ENCODE measurements at regions not wholly inside any gene's neighbourhood (a gene's known extent, or its start where the extent isn't known, plus 50 kb on each side); places are given as distances from the start of the nearest gene placed in this dataset.

DNA sequence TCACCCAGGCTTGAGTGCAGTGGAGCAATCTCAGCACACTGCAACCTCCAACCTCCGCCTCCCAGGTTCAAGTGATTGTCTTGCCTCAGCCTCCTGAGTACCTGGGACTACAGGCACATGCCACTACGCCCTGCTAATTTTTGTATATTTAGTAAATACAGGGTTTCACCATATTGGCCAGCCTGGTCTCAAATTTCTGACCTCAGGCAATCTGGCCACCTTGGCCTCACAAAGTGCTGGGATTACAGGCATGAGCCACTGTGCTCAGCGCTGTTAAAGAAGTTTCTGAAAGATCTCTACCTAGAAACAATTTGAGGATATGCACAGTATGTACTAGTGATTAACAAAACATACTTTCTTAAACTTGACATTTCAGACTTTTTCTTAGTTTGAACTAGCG lies 182.6 kb upstream of the ESRRG start:
- no peak for TF ChIP-seq CHD1 (IDR thresholded peaks at IDR 0.05; ENCODE audit: low read depth, low read length)
- TF ChIP-seq CEBPB (IDR thresholded peaks at IDR 0.05; ENCODE audit: low read depth, low read length), result no peak
- no peak for TF ChIP-seq POLR2A (IDR thresholded peaks at IDR 0.05; ENCODE audit: low read depth, low read length)
- no peak for TF ChIP-seq SMC3 (IDR thresholded peaks at IDR 0.05; ENCODE audit: low read depth, low read length)
- no peak for TF ChIP-seq RAD21 (IDR thresholded peaks at IDR 0.05; ENCODE audit: low read length)
- no peak for TF ChIP-seq MAFK (IDR thresholded peaks at IDR 0.05; ENCODE audit: low read depth, low read length)
- no peak for TF ChIP-seq USF2 (IDR thresholded peaks at IDR 0.05; ENCODE audit: low read depth, low read length)
- no peak overlapping the region for H4K91ac ChIP-seq (ENCODE audit: insufficient read depth, low read depth, low read length)
- no peak overlapping the region for H2BK15ac ChIP-seq (ENCODE audit: low read depth, low read length)
- H3K23ac ChIP-seq (ENCODE audit: low read depth, low read length), result no peak overlapping the region
- DNase-seq, result no peak
- peaks cover 11% of the 10 kb centered on the region for H3K9me1 ChIP-seq (ENCODE audit: insufficient read depth, low read length)
- dilution Hi-C loops (cut with HindIII; ENCODE audit: low sequenced_read_pairs, unreplicated experiment), result no loop called here
- no peak overlapping the region for H3K18ac ChIP-seq (ENCODE audit: low read depth, low read length)
- H3K4me1 ChIP-seq (ENCODE audit: control insufficient read depth, insufficient read depth, low read length), result peaks cover 11% of the 10 kb centered on the region
- no CpG with 5 or more reads among the region's 4 CpGs for WGBS, 2 experiments (ENCODE audit: extremely low coverage in 2 of 2, insufficient read length in 1 of 2)
- H2AFZ ChIP-seq (replicated peaks; ENCODE audit: low read length, poor library complexity), result no peak overlapping the region
- H4K5ac ChIP-seq (ENCODE audit: low read depth, low read length), result no peak overlapping the region
- H3K14ac ChIP-seq (replicated peaks; ENCODE audit: low read depth, low read length), result no peak overlapping the region
- H2BK5ac ChIP-seq (ENCODE audit: low read depth, low read length, poor library complexity, severe bottlenecking), result no peak overlapping the region
- no peak overlapping the region for H3K4me3 ChIP-seq (ENCODE audit: insufficient read depth, low read depth, low read length)
- H3K56ac ChIP-seq (ENCODE audit: extremely low read depth, insufficient read depth, low read length), result no peak overlapping the region
- H3K27me3 ChIP-seq (ENCODE audit: control insufficient read depth, insufficient read depth, low read length), result no peaks in the 10 kb centered on the region
- no peak overlapping the region for H2BK120ac ChIP-seq (ENCODE audit: low read depth, low read length)
- no peaks in the 10 kb centered on the region for H3K9me3 ChIP-seq (ENCODE audit: control insufficient read depth, insufficient read depth, low read length)
- H3K36me3 ChIP-seq (ENCODE audit: control insufficient read depth, insufficient read depth, low read length), result no peaks in the 10 kb centered on the region
- H3K4ac ChIP-seq (ENCODE audit: low read depth, low read length), result no peak overlapping the region
- no peak overlapping the region for H2BK20ac ChIP-seq (ENCODE audit: low read depth, low read length)
- no peak overlapping the region for H3K9ac ChIP-seq (ENCODE audit: low read depth, low read length)
- CTCF ChIA-PET, result no interaction called here
- no peak for ATAC-seq (ENCODE audit: low read depth)
- no peak overlapping the region for H2AK5ac ChIP-seq (ENCODE audit: low read depth, low read length)
- H4K8ac ChIP-seq (ENCODE audit: low read depth in 2 of 2, low read length in 2 of 2), result no peak overlapping the region
- BruUV-seq (replicated peaks), result no TSS peak
- H4K20me1 ChIP-seq (ENCODE audit: insufficient read depth, low read length), result no peaks in the 10 kb centered on the region
- H2AK9ac ChIP-seq (replicated peaks; ENCODE audit: low read depth, low read length, poor library complexity), result no peak overlapping the region
- POLR2A ChIA-PET (ENCODE audit: unreplicated experiment), result no interaction called here
- no peak overlapping the region for H3K4me2 ChIP-seq (ENCODE audit: low read depth, low read length)
- in situ Hi-C loops (cut with MboI; ENCODE audit: low sequenced_read_pairs), result no loop called here
- no peaks in the 10 kb centered on the region for H3K79me1 ChIP-seq (ENCODE audit: low read depth in 1 of 2, low read length in 2 of 2)
- intact Hi-C loops (cut with micrococcal nuclease), result no loop called here
- H3K27ac ChIP-seq (ENCODE audit: insufficient read depth, low read length), result no peak overlapping the region

All from IMR-90 (cell line).